Cardiac muscle cell (in vitro differentiated cells and primary cell): ENCODE measurements at regions not wholly inside any gene's neighbourhood (a gene's known extent, or its start where the extent isn't known, plus 50 kb on each side); places are given as distances from the start of the nearest gene placed in this dataset.

ENCODE experiments used
- DNase-seq, 2 donors: peaks; one replicate each; pipeline versions ENCODE4 v3.0.0 to v3.0.0-alpha.2; 2010 to 2017; ENCODE audit warnings: low read depth in 1 of 2, low spot score in 1 of 2
- H3K27ac ChIP-seq: fragments of 200-600 bp; sonication (generic); 2 replicates; pipeline ENCODE4 v1.5.1; 2016
- H3K27me3 ChIP-seq: fragments of 200-600 bp; sonication (generic); 2 replicates; pipeline ENCODE4 v1.6.0; 2016; ENCODE audit warnings: control low read depth
- H3K36me3 ChIP-seq: fragments of 200-600 bp; sonication (generic); 2 replicates; pipeline ENCODE4 v1.5.1; 2016; ENCODE audit warnings: control low read depth
- H3K4me1 ChIP-seq: fragments of 200-600 bp; sonication (generic); 2 replicates; pipeline ENCODE4 v1.8.1; 2017; ENCODE audit warnings: low read depth, mild to moderate bottlenecking, mixed run types
- H3K4me3 ChIP-seq: fragments of 200-600 bp; sonication (generic); 2 replicates; pipeline ENCODE4 v1.5.1; 2016; ENCODE audit warnings: mild to moderate bottlenecking
- H3K9me3 ChIP-seq: fragments of 200-600 bp; sonication (generic); 2 replicates; pipeline ENCODE4 v1.5.1; 2017; ENCODE audit warnings: low read depth, mild to moderate bottlenecking, control low read depth
- CTCF ChIP-seq: IDR thresholded peaks from 2 replicates; pipeline ENCODE4 v1.5.1; 2012; ENCODE audit warnings: low read depth, mild to moderate bottlenecking, low read length

- Histone ChIP-seq H3K4me3 (no peak overlapping the region), H3K27me3 (peaks cover 5% of the 10 kb centered on the region), H3K9me3 (no peaks in the 10 kb centered on the region), H3K36me3 (no peaks in the 10 kb centered on the region), H3K27ac (no peak overlapping the region), H3K4me1 (no peaks in the 10 kb centered on the region)
- no peak for DNase-seq
- no peak for TF ChIP-seq CTCF
Observed at GRCh38 chr5:169472544-169472943, 111.0 kb upstream of the SPDL1 start.

- no peaks in the 10 kb centered on the region for H3K36me3 ChIP-seq
- H3K4me3 ChIP-seq = no peak overlapping the region
- no peak overlapping the region for H3K27ac ChIP-seq
- peaks cover 5% of the 10 kb centered on the region for H3K27me3 ChIP-seq
- H3K9me3 ChIP-seq = no peaks in the 10 kb centered on the region
- DNase-seq = no peak
- TF ChIP-seq CTCF = no peak
- H3K4me1 ChIP-seq = no peaks in the 10 kb centered on the region
Observed at GRCh38 chr5:169471021-169471420, 112.6 kb upstream of the SPDL1 start.

- Histone ChIP-seq H3K36me3 (no peaks in the 10 kb centered on the region), H3K4me1 (no peaks in the 10 kb centered on the region), H3K27ac (no peak overlapping the region), H3K4me3 (no peak overlapping the region), H3K9me3 (no peaks in the 10 kb centered on the region), H3K27me3 (peaks cover 5% of the 10 kb centered on the region)
- TF ChIP-seq CTCF = no peak
- peak in 1 of 2 donors; percentile 6 for DNase-seq
Observed at GRCh38 chr5:169467041-169467771, 116.4 kb upstream of the SPDL1 start.

GRCh38 chr5:169460896-169461295, 122.7 kb upstream of the SPDL1 start:
- Histone ChIP-seq H3K36me3 (no peaks in the 10 kb centered on the region), H3K4me3 (no peak overlapping the region), H3K9me3 (no peaks in the 10 kb centered on the region), H3K27me3 (no peaks in the 10 kb centered on the region), H3K27ac (no peak overlapping the region), H3K4me1 (peaks cover 12% of the 10 kb centered on the region)
- no peak for DNase-seq
- no peak for TF ChIP-seq CTCF

- H3K9me3 ChIP-seq = no peaks in the 10 kb centered on the region
- DNase-seq = no peak
- no peak overlapping the region for H3K27ac ChIP-seq
- no peak overlapping the region for H3K4me3 ChIP-seq
- H3K4me1 ChIP-seq = peaks cover 12% of the 10 kb centered on the region
- TF ChIP-seq CTCF = no peak
- no peaks in the 10 kb centered on the region for H3K36me3 ChIP-seq
- H3K27me3 ChIP-seq = no peaks in the 10 kb centered on the region
Observed at GRCh38 chr5:169460123-169460522, 123.5 kb upstream of the SPDL1 start.
